ENCODE measurements at regions not wholly inside any gene's neighbourhood (a gene's known extent, or its start where the extent isn't known, plus 50 kb on each side); places are given as distances from the start of the nearest gene placed in this dataset.

DNA sequence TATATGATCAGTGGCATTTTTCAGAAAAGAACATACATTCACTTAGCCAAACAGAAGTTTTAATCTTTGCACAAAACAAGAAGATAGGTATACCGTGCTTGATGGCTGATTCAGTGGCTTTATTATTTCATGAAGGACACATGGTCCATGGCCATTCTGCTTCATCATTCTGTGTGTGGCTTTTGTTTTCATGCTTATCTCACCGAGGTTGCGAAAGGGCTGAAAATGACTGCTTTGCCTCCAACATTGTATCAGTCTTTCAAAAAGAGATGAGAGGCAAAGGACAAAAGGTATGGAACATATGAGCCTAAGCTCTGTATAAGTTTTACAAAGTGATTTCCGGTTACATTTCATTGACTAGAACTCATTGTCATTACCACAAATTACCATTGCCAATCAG is 541.1 kb downstream of the RAB28 start:
- H3K9me3 ChIP-seq: no peaks in the 10 kb centered on the region
- 84 to 92% (median 88%) methylated on average over 4 of the region's 4 CpGs for WGBS, 5 donors
- intact Hi-C loops (cut with DNase I; ENCODE audit: low total_unique reads): no loop called here
- TF ChIP-seq, protein P1, sequence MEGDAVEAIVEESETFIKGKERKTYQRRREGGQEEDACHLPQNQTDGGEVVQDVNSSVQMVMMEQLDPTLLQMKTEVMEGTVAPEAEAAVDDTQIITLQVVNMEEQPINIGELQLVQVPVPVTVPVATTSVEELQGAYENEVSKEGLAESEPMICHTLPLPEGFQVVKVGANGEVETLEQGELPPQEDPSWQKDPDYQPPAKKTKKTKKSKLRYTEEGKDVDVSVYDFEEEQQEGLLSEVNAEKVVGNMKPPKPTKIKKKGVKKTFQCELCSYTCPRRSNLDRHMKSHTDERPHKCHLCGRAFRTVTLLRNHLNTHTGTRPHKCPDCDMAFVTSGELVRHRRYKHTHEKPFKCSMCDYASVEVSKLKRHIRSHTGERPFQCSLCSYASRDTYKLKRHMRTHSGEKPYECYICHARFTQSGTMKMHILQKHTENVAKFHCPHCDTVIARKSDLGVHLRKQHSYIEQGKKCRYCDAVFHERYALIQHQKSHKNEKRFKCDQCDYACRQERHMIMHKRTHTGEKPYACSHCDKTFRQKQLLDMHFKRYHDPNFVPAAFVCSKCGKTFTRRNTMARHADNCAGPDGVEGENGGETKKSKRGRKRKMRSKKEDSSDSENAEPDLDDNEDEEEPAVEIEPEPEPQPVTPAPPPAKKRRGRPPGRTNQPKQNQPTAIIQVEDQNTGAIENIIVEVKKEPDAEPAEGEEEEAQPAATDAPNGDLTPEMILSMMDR (IDR thresholded peaks at IDR 0.05 in 8 of 11, conservative IDR thresholded peaks at IDR 0.05 in 3 of 11): no peak
- TF ChIP-seq POLR2AphosphoS5 (IDR thresholded peaks at IDR 0.05) (no peak), POLR2A (IDR thresholded peaks at IDR 0.05) (no peak)
- no peak for DNase-seq
- H3K4me1 ChIP-seq: no peaks in the 10 kb centered on the region
- H3K27ac ChIP-seq: no peak overlapping the region
- H3K27me3 ChIP-seq (replicated peaks in 1 of 7): no peaks in the 10 kb centered on the region
- H3K4me3 ChIP-seq: no peak overlapping the region
- no peaks in the 10 kb centered on the region for H3K36me3 ChIP-seq

DNA sequence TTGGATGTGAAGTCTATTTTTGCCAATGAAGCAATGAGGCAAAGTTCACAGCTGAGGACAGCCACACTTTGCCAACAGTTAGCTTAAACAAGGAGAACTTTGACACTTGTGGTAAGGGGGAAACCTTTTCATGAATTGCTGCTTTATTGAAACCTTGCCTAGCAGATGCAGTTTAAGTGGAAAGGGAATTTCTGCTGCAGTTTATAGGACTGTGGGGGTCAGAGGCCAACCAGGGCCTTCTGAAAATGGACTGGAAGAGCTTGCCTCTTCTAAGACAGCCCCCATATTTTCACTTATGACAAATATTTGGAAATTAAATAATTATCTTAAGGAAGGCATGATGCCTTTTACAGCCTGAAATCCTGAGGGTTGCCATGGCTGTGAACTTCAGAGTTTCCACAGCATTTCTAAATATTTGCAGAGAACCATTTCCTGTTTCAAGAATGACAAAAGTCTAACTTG is 550.3 kb downstream of the RAB28 start:
- H3K9me3 ChIP-seq: peaks cover 0 to 9% (median 0%) of the 10 kb centered on the region in 8 donors
- no peaks in the 10 kb centered on the region for H3K36me3 ChIP-seq
- no peaks in the 10 kb centered on the region for H3K4me1 ChIP-seq
- no peaks in the 10 kb centered on the region for H3K27me3 ChIP-seq (replicated peaks in 1 of 7)
- no peak overlapping the region for H3K27ac ChIP-seq
- intact Hi-C loops (cut with DNase I; ENCODE audit: low total_unique reads): no loop called here
- no peak for DNase-seq
- TF ChIP-seq POLR2AphosphoS5 (IDR thresholded peaks at IDR 0.05) (no peak), POLR2A (IDR thresholded peaks at IDR 0.05) (no peak)
- TF ChIP-seq, protein P1 (IDR thresholded peaks at IDR 0.05 in 8 of 11, conservative IDR thresholded peaks at IDR 0.05 in 3 of 11): no peak
- H3K4me3 ChIP-seq: no peak overlapping the region

DNA sequence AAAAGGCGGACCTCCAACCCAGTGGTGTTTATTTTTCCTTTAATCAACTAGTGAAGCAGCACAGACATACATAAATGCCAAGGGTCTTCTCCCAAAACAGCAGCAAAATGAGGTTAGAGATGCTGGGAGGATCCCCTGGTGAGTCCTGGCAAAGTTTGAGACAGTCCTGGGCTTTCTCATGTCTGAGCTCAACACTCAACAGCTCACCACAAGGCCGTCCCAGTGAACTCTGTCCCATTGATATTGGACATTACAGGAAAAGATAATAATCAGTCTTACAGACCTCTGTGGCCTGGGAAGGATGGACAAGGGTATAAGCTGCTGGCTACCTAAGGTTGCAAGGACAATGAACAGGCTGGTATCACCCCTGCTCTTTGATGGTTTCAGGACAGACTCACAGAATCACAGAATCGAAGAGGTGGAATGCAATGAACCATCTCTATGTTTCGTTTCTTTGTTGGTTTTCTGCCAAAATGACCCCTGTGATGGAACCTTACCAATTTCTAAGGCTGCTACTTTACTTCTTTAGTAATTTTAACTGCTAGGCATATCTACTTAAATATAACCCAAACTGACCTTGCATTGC is 551.8 kb downstream of the RAB28 start:
- H3K4me1 ChIP-seq: no peaks in the 10 kb centered on the region
- DNase-seq: no peak
- intact Hi-C loops (cut with DNase I; ENCODE audit: low total_unique reads): no loop called here

GRCh38 chr4:12929784-12930183 is 554.4 kb downstream of the RAB28 start:
- Histone ChIP-seq H3K9me3 (peaks cover 0 to 9% (median 0%) of the 10 kb centered on the region in 8 donors), H3K27me3 (replicated peaks in 1 of 7) (no peaks in the 10 kb centered on the region), H3K36me3 (no peaks in the 10 kb centered on the region), H3K4me1 (no peaks in the 10 kb centered on the region), H3K27ac (no peak overlapping the region), H3K4me3 (no peak overlapping the region)
- intact Hi-C loops (cut with DNase I; ENCODE audit: low total_unique reads): no loop called here
- 73 to 93% (median 81%) methylated on average over 1 of the region's 1 CpG for WGBS, 5 donors
- no peak for DNase-seq
- TF ChIP-seq, protein P1 (IDR thresholded peaks at IDR 0.05 in 8 of 11, conservative IDR thresholded peaks at IDR 0.05 in 3 of 11): no peak
- TF ChIP-seq POLR2AphosphoS5 (IDR thresholded peaks at IDR 0.05) (no peak), POLR2A (IDR thresholded peaks at IDR 0.05) (no peak)

More for the DNA sequence above, 551.8 kb downstream of the RAB28 start:
- H3K4me3 ChIP-seq: no peak overlapping the region
- H3K36me3 ChIP-seq: no peaks in the 10 kb centered on the region
- no peaks in the 10 kb centered on the region for H3K27me3 ChIP-seq (replicated peaks in 1 of 7)
- WGBS, 5 donors: 60 to 85% (median 70%) methylated on average over 4 of the region's 4 CpGs
- H3K27ac ChIP-seq: no peak overlapping the region
- TF ChIP-seq POLR2AphosphoS5 (IDR thresholded peaks at IDR 0.05): no peak
- TF ChIP-seq POLR2A (IDR thresholded peaks at IDR 0.05): no peak
- TF ChIP-seq, protein P1 (IDR thresholded peaks at IDR 0.05 in 8 of 11, conservative IDR thresholded peaks at IDR 0.05 in 3 of 11): no peak
- peaks cover 0 to 9% (median 0%) of the 10 kb centered on the region in 8 donors for H3K9me3 ChIP-seq
